Lower leg skin (tissue), 4 donors: ENCODE measurements at regions not wholly inside any gene's neighbourhood (a gene's known extent, or its start where the extent isn't known, plus 50 kb on each side); places are given as distances from the start of the nearest gene placed in this dataset.
"Not testable (repeated sequence)": the region's sequence is repeated elsewhere in the genome, so short reads cannot be mapped to it uniquely, and the experiment has no call there.

Experiments
- DNase-seq, 2 donors: peaks; one replicate each; pipeline ENCODE4 v3.0.0-alpha.2; 2019; ENCODE audit warnings: low spot score in 2 of 2
- H3K4me3 ChIP-seq: fragments of 200-600 bp; sonication (generic); 2 replicates; pipeline ENCODE4 v1.5.1; 2017; ENCODE audit warnings: mild to moderate bottlenecking, low read depth; ENCODE audit not compliant: poor library complexity, severe bottlenecking
- POLR2A ChIP-seq, 2 donors: fragments of 450-650 bp; IDR thresholded peaks; one replicate each; pipeline ENCODE4 v1.6.1; 2016 to 2017; ENCODE audit warnings: antibody characterized with exemption in 2 of 2, mild to moderate bottlenecking in 1 of 2, moderate library complexity in 1 of 2
- WGBS, 2 donors: methylation state at CpG; one replicate each; pipeline ENCODE4 v1.1.5; 2018; 5-methylcytosine and 5-hydroxymethylcytosine counted together
- intact Hi-C: fragments of 100-400 bp; cut with DNase I; formaldehyde crosslinking; loops from one replicate; pipeline ENCODE4 v1.15.0; 2023; ENCODE audit warnings: low total_unique reads
- TF ChIP-seq, protein P1 (sequence below), 3 donors: fragments of 450-650 bp; IDR thresholded peaks; one replicate each; pipeline ENCODE4 v1.5.1; 2016; ENCODE audit warnings: antibody characterized with exemption in 3 of 3, mild to moderate bottlenecking in 3 of 3, moderate library complexity in 2 of 3

DNA sequence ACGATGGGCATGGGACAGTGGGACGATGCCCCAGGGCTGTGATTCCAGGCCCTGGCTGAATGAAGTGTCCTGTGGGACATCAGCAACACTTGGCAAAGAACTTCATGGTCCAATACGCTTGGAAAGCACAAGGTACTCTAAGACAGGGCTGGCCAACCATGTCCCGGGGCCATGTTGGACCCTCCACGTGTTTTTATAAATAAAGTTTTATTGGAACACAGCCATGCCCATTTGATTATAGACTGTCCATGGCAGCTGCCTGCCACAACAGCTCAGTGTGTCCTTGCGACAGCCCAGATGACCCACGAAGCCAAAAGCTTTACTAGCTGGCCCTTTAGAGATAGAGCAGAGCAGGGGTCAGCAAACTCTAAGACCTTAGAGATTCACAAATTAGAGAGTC, 282.1 kb downstream of the C16orf95 start:
- WGBS, 2 donors, result 88 to 89% methylated on average over 7 of the region's 7 CpGs
- intact Hi-C loops, result no loop called here
- H3K4me3 ChIP-seq, result no peak overlapping the region
- TF ChIP-seq, protein P1, sequence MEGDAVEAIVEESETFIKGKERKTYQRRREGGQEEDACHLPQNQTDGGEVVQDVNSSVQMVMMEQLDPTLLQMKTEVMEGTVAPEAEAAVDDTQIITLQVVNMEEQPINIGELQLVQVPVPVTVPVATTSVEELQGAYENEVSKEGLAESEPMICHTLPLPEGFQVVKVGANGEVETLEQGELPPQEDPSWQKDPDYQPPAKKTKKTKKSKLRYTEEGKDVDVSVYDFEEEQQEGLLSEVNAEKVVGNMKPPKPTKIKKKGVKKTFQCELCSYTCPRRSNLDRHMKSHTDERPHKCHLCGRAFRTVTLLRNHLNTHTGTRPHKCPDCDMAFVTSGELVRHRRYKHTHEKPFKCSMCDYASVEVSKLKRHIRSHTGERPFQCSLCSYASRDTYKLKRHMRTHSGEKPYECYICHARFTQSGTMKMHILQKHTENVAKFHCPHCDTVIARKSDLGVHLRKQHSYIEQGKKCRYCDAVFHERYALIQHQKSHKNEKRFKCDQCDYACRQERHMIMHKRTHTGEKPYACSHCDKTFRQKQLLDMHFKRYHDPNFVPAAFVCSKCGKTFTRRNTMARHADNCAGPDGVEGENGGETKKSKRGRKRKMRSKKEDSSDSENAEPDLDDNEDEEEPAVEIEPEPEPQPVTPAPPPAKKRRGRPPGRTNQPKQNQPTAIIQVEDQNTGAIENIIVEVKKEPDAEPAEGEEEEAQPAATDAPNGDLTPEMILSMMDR (IDR thresholded peaks at IDR 0.05), result no peak
- no peak for TF ChIP-seq POLR2A (IDR thresholded peaks at IDR 0.05)
- DNase-seq, result no peak

DNA sequence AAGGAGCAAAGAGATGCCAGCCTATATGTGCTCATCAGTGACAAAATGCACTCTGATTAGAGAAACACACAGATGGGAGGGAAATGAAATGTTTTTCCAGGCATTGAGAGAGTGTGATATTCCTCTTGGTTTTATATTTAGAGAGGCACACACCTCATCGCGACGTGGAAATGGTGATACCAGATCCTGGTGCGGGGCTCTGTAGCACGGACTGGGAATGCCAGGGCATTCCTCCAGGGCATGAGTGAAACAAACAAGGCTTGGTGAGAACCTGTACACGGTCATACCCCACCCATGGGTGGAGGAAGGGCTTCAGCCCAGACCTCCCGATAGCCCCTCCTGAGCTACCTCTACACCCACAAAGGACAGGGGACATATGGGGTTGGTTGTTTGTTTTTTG, 280.2 kb downstream of the C16orf95 start:
- TF ChIP-seq, protein P1 (IDR thresholded peaks at IDR 0.05), result no peak
- TF ChIP-seq POLR2A (IDR thresholded peaks at IDR 0.05), result no peak
- H3K4me3 ChIP-seq, result no peak overlapping the region
- 69 to 79% methylated on average over 7 of the region's 7 CpGs for WGBS, 2 donors
- intact Hi-C loops, result no loop called here
- no peak for DNase-seq

DNA sequence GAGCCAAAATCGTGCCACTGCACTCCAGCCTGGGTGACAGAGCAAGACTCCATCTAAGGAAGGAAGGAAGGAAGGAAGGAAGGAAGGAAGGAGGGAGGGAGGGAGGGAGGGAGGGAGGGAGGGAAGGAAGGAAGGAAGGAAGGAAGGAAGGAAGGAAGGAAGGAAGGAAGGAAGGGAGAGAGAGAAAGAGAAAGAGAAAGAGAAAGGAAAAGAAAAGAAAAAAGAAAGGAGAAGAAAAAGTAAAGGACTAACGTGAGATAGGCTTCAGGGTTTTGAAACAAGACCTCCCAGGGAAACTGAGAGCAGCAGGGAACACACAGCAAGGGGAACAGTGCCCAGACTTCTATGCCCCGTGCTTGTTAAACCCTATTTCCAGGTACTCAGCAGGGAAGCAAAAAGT, 278.7 kb downstream of the C16orf95 start:
- DNase-seq, H3K4me3 ChIP-seq, intact Hi-C loops: not testable (repeated sequence)
- WGBS, 2 donors, result 58 to 75% methylated on average over 3 of the region's 3 CpGs

DNA sequence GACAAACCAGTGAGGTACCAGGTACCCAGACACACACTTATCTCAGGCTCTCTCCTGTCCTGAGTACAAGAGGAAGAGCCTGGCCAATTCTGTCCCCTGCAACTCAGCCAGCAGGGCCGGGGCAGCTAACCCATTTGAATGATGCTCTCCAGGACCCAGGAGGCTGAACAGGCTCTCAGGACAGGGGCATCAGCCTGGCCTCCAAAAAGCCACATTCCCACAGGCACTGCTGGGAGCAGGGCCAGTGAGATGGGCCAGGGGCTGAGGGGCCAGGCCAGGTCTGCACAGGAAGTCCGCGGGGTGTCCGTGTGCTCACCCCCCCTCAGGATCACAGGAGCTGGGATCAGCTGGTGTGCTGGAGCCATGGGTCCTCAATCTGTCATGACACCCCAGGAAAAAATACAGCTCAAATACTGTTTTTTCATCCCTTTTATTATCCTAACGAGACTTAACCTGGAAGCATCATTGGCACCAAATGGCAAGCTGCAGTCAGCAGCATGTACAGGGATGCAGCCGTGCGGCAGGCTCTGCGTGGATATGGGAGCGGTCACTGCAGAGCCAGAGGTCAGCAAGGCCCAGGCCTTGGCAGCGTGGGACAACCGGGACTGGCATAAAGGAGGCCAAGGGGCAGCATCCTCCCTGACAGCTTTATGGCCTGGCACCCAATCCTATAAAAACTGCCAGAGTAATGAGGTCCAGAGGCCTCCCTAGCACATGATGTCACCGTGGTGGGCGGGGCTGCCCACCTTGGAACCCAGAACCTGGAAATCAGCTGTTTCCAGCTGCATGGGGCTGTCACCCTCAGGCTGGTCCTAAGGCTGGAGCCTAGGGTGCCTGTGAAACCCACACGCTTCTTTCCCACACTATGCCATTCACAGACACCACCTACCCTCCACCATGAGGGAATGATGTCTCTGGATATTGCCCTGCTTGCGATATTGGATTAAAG, 276.7 kb downstream of the C16orf95 start:
- no peak for DNase-seq
- no peak overlapping the region for H3K4me3 ChIP-seq
- intact Hi-C loops, result no loop called here
- WGBS, 2 donors, result 74 to 76% methylated on average over 13 to 14 of the region's 15 CpGs
- TF ChIP-seq, protein P1 (IDR thresholded peaks at IDR 0.05), result no peak
- no peak for TF ChIP-seq POLR2A (IDR thresholded peaks at IDR 0.05)

DNA sequence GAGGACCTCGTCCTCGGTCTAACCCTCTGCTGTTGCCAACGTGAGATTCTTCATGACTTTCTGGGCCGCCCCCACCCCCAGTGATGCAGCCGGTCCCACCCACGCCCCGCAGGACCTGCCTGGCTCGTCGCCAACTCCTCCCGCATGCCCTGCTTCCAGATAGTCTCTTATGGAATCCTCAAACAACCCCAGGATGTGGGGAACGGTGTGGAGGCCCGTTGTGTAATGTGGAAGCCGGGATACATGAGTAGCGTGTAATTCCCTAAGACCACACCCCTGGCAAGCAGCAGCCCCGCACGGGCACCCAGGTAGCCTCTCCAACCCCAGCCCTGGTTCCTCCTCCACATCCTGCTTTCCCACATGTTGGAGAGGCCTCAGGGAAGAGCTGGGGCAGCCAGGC, 275.9 kb downstream of the C16orf95 start:
- WGBS, 2 donors, result 49 to 52% methylated on average over 16 of the region's 16 CpGs
- intact Hi-C loops, result no loop called here
- TF ChIP-seq, protein P1 (IDR thresholded peaks at IDR 0.05), result no peak
- no peak for TF ChIP-seq POLR2A (IDR thresholded peaks at IDR 0.05)
- no peak for DNase-seq
- no peak overlapping the region for H3K4me3 ChIP-seq

DNA sequence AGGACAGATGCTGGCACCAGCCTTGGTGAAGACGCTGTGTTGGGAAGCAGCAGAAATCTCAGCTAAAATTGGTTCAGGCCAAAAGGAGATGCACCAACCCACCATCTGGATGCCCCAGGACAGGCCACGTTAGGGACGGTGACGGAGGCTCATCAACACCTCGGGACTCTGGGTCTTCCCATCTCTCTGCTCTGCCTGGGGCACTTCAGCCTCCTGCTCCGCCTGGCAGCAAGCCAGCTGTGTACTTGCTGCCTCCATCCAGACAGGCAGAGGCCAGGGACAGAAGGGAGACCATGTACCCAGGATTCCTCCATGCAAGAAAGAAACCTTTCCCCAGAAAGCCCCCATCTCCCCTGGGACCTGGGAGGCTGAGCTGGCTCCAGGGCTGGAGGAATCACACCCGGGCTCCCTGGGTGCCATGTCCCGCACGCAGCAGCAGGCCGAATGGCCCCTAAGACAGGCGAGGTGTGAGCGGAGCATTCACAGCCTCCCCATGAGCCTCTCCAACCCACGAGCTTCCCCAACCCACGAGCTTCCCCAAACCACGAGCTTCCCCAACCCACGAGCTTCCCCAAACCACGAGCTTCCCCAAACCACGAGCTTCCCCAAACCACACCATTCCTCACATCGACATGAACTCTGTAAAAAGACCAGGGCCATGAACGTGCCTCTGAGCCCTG, 274.5 kb downstream of the C16orf95 start:
- intact Hi-C loops, result no loop called here
- TF ChIP-seq, protein P1 (IDR thresholded peaks at IDR 0.05), result no peak
- no peak for TF ChIP-seq POLR2A (IDR thresholded peaks at IDR 0.05)
- no peak overlapping the region for H3K4me3 ChIP-seq
- no peak for DNase-seq
- WGBS, 2 donors, result 39 to 45% methylated on average over 16 to 19 of the region's 20 CpGs
